AML-193 (cell line): ENCODE measurements at regions not wholly inside any gene's neighbourhood (a gene's known extent, or its start where the extent isn't known, plus 50 kb on each side); places are given as distances from the start of the nearest gene placed in this dataset.
A peak's percentile ranks its signal among the peaks of the same experiment; 100 is the strongest.
"Not testable (repeated sequence)": the region's sequence is repeated elsewhere in the genome, so short reads cannot be mapped to it uniquely, and the experiment has no call there.

ENCODE experiments used
- DNase-seq, 2 experiments: peaks; one replicate each; lab custom pipeline; 2025; lab: John Stamatoyannopoulos, UW

DNA sequence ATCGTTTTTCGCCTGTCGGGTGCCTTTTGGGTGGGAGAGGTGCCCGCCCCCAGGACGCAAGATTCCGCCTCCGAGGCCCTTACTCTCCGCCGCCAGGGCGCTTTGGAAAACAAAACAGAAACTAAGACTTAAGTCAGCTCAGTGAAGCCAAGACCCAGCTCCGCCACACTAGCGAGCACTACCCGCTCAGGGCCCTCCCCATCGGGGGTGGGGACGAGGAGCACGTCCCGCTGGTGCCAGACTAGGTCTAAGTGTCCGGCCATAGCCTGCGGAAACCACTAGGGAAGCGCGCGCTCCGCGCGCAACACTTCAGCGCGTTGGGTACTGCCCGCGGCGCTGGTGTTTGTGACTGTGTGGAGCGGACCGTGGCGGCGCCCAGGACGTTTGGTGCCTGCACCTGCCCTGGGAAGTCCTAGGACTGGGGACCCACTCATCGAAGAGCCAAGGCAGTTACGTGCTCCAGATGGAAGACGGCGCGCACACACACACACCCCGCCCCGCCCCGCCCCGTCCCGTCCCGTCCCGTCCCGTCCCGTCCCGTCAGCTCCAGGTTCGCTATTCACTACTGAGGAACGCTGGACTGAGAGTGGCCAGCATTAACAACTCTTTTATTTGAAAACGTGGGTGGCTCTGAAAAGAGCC, 57.6 kb upstream of the BOLA1 start:
- not testable (repeated sequence) for DNase-seq

- DNase-seq: not testable (repeated sequence)
Measured at GRCh38 chr1:149842458-149843064, 56.8 kb upstream of the BOLA1 start.

GRCh38 chr1:149843431-149844041, 55.8 kb upstream of the BOLA1 start:
- no peak for DNase-seq

DNA sequence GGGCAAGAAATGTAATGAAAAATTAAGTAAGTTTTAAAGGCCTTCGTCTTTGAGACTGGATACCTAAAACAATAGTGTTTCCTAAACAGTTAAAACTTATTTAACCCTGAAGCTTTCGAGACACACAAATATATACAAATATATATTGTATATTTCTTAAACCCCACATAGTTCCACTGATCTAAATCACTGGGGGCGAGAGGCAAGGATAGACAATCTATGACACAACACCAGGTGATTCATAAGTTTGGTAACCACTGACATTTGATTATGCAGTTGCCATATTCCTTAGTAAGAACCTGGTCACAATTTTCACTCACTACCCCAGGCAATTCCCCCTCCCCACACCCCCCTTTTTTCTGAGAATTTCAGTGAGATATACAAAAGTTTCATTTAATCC, 55.3 kb upstream of the BOLA1 start:
- DNase-seq: peak; percentile 31 to 40

DNA sequence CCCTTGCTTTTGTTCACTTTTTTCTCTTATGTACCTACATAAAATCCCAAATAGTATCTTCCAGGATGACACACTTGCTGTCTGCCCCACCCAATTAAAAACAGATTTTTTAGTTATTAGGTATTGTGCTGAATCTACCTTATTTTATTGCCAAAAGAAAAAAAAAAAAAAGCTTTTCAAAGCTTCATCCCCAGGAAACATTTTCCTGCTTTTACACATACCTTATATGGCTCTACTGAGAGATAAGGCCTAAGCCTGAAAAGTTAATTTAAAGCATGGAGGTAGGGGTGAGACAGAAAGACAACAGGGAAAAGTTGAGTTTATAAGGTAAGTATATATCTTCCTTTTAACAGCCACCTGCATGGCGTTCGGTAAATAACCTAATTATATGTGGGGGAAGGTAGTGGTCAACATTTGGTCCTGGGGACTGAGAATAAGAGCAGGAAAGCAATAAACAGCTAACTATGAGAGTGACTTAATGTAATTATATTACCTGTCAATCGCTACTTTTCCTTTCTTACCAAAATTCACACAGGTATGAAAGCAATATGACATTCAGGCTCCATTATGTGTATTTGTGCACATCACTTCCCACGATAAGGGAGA, 54.6 kb upstream of the BOLA1 start:
- no peak for DNase-seq

DNA sequence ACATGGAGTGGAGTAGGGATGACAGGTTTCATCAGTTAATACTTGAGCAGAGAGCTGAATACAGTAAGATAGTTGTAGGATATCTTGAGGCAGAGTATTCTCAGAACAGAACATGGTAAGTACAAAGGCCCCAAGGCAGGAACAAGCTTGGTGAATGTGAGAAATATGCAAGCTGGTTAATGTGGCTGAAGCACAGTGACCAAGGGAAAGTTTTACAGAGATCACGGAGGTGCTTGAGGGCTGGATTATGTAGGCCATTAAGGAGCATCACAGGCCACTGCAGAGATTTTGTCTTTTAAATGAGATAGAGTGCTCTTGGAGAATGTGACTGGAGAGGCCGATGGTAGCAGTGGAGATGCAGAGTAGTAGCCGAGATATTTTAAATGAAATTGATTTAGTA, 54.0 kb upstream of the BOLA1 start:
- DNase-seq: no peak

GRCh38 chr1:149846042-149846441, 53.3 kb upstream of the BOLA1 start:
- DNase-seq: no peak

- no peak for DNase-seq
Measured at GRCh38 chr1:149846593-149847466, 52.5 kb upstream of the BOLA1 start.

GRCh38 chr1:149848340-149849110, 50.8 kb upstream of the BOLA1 start:
- DNase-seq: no peak

DNA sequence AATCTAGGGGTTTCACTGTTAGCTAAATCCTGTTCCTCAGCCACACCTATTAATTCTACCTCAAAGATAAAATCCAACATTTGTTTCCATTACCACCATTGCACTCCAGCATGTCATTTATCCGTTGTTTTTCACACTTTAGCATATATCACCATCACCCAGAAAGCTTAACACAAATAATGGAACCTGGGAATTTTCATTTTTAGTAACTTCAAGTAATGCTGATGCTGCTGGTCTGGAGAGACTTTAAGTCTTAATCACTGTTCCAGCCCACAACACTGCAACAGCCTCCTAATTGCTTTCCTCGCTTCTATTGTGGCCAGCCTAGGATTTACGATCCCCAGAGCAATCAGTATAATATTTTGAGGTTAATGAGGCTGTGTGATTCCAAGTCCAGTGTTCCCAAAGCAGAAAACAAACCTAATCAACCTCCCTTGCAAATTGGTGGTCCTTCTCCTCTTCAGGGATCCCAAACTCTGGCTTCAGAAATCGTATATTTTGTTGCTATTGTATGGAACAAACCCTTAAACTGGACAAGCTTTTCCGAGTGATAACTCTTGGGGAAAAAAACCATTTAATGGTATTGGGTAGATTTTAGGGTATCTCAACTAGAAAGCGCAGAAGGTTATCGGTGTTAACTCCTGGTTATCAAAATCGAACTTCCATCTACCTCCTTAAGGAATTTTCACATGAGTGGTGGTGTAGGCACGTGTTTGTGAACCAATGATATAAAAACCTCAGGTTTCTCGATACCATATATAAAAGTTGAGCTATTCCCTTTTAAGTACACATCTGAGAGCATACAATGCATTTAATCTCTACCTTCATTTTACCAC, 50.0 kb upstream of the BOLA1 start:
- DNase-seq: no peak
